ENCODE measurements at regions not wholly inside any gene's neighbourhood (a gene's known extent, or its start where the extent isn't known, plus 50 kb on each side); places are given as distances from the start of the nearest gene placed in this dataset.
"Not testable (repeated sequence)": the region's sequence is repeated elsewhere in the genome, so short reads cannot be mapped to it uniquely, and the experiment has no call there.

DNA sequence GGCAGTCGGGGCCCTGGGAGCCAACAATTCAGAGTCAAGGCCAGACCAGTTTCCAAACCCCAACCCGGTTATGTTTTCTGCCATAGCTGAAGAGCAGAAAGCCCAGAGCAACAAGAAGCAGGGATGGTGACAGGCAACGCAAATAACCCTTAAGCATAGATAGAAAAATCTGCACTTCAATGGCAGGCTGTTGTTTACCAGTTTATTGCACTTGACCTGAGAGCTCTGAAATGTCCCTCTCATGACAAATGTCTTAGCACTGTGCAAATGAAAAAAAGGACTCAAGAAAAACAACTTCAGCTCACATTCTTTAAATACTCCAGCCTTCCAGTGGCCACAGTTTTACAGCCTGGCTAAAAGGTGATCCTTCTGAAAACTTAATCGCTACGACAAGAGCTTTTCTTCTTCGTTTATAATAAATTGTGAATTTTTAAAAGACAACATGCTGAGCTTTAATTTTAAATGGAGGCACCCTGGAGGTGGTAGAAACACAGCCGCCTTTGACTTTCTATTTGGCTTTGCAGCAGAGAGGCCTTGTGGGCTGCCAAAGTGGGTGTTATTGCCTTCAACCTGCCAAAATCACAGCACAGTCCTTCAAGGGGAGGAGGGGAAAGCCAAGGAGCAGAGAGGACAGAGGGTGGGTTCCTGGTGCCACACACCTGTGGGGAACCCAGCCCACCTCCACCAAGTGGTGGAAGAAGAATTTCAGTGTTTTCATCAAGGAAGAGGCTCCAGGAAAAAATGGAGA, 289.5 kb upstream of the CDYL start:
- no peak for DNase-seq

GRCh38 chr6:4485735-4486134, 290.5 kb upstream of the CDYL start:
- DNase-seq, result no peak

GRCh38 chr6:4482461-4482860, 293.7 kb upstream of the CDYL start:
- no peak for DNase-seq

DNA sequence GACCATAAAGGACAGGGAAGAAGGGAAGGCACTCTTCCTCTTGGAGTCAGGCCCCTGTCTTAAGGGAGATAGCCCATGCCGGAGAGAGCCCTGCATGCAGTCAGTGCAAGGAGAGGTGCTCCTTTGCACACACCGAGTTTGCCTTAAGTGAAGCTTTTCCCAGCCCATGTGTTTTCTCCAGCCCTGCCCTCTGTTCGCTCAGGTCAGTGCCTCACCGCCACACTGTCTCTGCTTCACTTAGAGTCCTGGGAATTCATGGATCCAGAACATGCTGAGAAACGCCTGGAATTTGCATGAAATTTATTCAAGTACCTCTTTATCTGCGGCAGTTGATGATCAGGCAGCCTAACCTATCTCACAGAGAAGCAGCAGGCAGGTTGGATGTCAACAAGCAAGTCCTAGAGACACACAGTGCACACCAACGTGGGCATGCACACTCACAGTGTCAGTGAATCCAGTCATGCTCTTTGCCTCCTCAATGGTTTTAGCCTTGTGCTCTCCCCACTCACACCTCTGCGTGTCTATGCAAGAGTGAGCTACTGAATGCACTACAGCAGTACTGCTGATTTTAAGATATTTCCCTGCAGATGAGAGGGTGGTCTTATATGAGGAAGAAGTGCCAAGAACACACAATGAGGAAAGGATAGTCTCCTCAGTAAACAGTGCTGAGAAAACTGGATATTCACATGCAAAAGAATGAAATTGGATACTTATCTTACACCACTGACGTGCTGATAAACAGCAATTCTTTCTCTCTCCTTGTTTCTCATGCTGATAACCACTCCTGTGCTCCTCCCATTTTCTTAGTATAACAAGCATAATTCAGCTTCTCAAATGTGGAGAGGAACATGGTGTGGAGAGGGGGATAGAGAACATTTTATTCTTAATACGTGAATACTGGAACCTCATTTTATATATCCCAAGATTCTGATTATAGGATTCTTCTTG, 295.1 kb upstream of the CDYL start:
- no peak for DNase-seq

DNA sequence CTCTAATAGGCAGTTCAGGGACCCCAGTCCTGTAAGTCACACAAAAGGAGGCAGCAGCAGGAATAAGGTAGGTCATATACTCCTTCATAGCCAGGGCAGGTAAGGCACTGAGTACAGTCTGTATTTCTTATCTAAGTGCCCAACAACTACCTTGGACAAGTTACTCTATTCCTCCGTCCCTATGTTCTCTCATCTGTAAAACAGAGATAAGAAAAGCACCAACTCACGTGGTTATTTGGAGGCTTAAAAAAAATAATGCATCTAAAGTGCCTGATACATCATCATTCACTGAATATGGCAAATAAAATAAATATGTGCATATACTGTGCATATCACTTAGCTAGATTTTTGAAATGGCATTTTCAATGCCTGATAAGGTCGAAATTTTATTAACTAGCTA, 298.1 kb upstream of the CDYL start:
- DNase-seq, result no peak

GRCh38 chr6:4474810-4475209, 301.4 kb upstream of the CDYL start:
- no peak for DNase-seq

- no peak for DNase-seq
These were observed 303.1 kb upstream of the CDYL start for GRCh38 chr6:4472969-4473642.

GRCh38 chr6:4472222-4472621, 304.0 kb upstream of the CDYL start:
- DNase-seq, result no peak

- not testable (repeated sequence) for DNase-seq
These were observed 304.7 kb upstream of the CDYL start for GRCh38 chr6:4471515-4471914.

DNA sequence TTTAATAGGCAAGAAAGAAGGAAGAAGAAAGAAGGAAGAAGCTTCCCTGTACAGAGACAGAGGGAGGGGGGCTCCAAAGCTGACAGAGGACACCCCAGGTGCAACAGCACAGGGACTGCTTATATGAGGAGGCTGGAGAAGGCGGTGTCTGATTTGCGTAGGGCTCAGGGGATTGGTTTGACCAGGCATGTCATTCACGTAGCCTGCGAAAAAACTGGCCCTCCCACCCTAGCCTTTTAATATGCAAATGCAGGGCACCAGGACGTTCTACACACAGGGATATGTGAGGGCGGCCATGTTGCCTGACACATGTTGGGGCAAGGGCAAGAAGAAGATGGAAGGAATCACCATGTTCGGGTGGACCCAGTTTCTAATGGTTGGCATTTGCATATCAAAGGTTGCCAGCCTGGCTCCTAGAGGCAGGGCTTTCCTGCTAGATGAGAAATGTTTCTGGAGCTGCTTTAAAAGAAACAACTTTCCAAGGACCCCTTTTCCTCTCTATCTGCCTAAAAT, 305.4 kb upstream of the CDYL start:
- DNase-seq, result no peak

DNA sequence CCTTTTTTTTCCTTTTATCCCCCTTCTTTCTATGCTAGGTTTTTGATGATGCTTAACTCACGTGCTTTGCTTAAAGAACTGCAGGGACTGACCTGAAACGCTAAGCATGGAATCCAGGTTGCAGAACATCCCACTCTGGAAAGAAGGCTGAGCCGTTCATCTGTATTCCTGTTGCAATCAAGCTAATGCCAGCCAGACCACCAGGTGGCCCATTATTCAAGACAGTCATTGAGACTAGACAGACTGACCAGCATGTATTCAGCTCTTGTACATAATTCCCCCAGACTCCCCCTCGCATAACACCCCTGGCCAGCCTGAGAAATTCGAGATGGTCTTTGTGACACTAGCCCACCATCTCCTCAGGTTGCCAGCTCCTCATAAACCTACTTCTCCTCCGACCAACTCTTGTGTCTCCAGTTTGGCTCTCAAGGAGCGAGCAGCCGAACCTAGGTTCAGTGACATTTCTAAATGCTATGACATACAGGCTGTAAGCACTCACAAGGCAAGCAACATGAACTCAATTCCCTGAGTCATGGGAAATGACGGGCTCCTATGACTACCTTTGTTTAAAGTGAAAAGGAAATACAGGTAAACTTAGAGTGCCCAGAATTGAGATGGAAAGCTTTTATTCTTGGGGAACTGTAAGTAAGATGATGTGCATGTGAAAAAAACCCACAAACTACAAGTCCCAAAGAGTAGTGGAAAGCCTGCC, 309.3 kb upstream of the CDYL start:
- DNase-seq, result no peak

DNA sequence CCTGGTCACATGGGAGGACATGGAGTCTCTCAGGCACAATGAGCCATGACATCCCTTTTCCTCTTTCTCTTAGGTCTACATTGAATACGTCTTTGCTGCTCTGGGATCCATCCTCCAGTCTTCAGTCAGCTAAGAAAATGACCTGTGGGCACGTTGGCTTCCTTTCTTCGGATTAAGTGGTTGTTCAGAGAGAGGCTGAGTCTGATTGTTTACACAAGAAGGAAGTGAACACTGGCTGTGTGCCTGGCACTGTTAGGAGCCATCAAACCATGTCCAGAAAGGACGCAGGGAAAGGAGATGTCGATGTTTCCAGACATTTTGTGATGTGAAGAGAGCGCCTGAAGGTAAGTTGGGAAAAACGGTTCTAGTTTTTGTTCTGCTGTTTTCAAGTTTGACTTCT, 309.9 kb upstream of the CDYL start:
- DNase-seq, result no peak

DNA sequence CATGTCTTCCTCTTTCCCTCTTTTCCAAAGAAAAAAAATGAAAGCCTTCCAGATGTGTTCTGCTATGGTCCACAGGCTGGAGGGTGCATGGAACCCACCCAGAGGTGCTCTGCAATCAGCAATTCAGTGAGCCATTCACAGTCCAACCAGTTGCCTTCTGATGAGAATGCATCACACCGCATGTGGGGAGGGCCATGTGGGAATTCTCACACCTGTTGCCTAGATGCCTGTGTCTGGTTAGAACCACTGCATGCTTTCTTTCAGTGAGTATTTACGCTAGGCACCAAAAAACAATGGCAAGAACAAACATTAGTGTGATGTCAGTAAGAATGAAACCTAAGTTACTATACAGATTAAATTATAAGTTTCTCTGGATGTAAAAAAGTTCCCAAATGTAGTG, 311.6 kb upstream of the CDYL start:
- no peak for DNase-seq

GRCh38 chr6:4463236-4463635, 313.0 kb upstream of the CDYL start:
- DNase-seq, result no peak

DNA sequence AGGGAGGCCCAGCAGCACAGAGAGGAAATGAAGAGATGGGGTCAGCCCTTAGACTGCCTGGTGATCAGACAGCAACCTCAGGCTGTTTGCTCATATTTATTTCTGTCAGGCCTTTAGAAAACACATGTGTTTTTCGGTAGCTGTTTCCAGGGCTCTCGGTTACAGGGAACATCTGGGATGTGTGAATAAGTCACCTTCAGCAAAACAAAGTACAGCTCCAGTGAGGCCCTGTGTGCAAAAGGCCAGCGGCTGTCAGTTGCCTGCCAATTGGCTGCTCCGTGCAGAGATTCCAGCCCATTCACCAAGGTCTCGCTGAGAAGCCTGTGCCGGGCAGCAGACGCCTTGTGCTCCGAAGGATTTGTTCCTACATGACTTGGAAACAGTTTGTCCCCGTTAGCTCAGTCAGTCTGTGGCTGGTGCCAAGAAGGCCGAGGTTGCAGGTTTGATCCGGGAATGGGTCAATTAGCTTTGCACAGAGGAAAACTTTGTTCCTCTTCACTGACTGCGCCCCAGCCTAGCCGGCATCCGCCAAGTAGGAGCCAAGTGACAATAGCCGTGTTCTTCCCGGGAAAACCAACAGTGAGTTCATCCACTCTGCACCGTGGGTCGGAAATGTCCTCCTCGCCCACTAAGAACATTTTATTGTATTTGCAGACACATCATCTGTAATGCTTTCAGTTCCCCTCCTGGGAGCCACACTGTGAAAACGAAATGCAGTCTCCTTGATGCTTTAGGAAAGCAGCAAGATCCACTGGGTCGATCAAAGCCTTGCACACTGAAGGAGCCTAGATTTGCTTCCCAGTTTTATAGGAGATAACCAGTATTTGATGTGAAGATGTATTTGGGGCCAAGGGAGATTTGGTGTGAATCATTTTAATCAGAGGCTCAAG, 315.4 kb upstream of the CDYL start:
- DNase-seq, result no peak

DNA sequence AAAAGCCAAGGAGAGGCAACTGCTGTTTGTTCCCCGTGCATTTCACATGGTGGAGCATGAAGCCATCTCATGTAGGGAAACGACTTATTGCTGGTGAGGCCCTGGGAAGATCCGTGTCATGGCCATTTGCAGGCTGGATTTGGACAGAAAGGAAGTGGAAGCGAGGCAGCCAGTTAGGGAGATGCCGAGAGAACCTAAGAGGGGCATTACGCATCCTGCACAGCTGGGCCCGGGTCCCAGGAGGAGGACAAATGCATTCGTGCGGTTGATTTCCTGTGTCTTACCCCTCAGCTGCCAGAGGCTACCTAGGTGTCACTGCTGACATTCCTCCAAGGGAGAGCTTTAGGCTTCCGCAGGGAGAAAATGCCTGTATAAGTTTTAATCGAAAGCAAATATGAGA, 316.2 kb upstream of the CDYL start:
- no peak for DNase-seq

DNA sequence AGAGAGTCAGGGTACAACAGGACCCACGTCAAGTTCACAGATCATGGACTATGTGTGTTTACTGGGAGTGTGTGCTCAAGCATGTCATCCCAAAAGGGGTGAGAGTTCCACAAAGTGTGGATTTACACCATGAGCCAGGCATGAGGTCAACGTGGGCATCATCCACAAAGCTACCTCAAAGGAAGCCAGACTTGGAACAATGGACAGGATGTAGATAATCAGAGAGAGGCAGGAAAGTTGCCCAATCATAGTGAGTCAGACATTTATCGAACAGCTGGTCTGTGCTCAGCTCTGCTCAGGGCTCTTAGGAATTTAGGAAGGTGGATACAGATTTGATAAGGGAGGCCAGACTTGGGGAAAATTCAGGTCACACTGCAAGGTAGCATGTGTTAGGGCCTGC, 317.2 kb upstream of the CDYL start:
- no peak for DNase-seq

DNA sequence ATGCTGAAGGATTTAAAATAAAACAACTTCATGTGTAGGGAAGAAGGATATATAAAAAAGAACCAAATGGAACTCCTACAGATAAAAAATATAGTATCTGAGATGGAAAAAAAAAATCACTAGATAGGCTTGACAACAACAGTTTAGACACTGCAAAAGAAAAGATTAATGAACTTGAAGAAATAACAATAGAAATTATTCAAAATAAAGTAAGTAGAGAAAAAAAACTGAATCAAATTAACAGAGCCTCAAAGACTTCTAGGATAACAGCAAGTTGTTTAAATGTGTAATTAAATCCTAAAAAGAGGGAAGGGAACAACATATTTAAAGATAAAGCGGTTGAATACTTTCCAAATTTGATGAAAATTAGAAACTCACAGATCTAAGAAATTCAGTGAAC, 316.3 kb upstream of the ECI2 start:
- DNase-seq, result no peak

DNA sequence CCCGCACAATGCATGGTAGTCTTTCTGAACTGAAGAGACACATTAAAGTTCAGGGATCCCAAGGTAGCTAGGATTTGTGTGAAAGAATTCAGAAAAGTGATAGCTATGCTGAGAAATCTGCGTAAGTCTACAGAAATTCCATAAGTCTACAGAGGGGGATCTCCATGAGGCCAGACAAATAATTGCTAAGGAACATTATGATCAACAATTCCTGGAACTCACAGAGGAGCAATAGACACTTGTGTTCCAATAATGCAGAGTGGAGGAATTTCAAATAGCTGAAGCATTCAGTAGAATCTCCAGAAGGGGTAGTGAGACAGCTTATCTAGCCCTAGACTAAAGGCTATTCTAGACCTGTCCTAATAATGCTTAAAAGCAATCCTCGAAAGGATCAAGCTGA, 315.7 kb upstream of the ECI2 start:
- DNase-seq, result no peak

DNA sequence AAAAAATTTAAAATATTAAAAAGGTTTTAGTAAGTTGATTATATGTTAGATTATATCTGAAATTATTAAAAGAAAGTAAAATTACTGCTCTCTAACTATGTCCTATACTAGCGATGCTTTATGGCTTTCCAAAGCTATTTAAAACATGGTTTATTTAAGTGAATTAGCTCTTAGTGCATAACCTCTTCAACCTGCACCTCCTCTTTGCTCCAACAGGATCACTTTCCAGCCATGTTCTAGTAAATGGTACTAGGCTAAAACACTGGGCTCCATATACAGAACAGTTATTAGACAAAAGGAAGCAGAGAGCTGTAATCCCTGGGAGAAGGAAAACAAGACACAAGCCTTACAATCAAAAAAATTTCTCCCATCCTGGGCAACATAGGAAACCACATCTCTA, 314.9 kb upstream of the ECI2 start:
- DNase-seq, result no peak

- DNase-seq, result no peak
These were observed 314.0 kb upstream of the ECI2 start for GRCh38 chr6:4449409-4449808.

DNA sequence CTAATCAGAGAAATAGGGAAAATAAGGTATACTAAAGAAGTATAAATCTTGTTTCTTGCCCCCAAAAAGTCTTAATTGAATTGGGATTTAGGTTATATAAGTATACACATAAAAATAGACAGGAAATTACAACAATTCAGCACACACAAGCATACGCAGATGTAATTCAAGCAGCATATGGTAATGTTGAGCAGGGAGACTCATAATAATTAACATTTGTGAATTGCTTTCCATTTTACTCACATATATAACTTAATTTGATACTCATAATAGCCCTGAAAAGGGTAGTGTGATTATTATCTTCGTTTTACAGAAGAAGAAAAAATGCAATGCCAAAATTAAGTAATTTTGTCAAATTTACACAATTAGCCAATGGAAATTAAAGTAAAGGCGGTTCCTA, 313.5 kb upstream of the ECI2 start:
- no peak for DNase-seq
